C4-2B (cell line): ENCODE measurements at regions not wholly inside any gene's neighbourhood (a gene's known extent, or its start where the extent isn't known, plus 50 kb on each side); places are given as distances from the start of the nearest gene placed in this dataset.

Experiments used
- ZFX ChIP-seq: fragments of 450-650 bp; IDR thresholded peaks from 2 replicates; pipeline ENCODE4 v1.6.1; 2017
- TF ChIP-seq, protein P1 (sequence below): fragments of 450-650 bp; conservative IDR thresholded peaks from 2 replicates; pipeline ENCODE4 v1.5.1; 2017; ENCODE audit warnings: mild to moderate bottlenecking

GRCh38 chr18:41820784-41821183 is 134.2 kb upstream of the PIK3C3 start:
- TF ChIP-seq, protein P1, sequence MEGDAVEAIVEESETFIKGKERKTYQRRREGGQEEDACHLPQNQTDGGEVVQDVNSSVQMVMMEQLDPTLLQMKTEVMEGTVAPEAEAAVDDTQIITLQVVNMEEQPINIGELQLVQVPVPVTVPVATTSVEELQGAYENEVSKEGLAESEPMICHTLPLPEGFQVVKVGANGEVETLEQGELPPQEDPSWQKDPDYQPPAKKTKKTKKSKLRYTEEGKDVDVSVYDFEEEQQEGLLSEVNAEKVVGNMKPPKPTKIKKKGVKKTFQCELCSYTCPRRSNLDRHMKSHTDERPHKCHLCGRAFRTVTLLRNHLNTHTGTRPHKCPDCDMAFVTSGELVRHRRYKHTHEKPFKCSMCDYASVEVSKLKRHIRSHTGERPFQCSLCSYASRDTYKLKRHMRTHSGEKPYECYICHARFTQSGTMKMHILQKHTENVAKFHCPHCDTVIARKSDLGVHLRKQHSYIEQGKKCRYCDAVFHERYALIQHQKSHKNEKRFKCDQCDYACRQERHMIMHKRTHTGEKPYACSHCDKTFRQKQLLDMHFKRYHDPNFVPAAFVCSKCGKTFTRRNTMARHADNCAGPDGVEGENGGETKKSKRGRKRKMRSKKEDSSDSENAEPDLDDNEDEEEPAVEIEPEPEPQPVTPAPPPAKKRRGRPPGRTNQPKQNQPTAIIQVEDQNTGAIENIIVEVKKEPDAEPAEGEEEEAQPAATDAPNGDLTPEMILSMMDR: no peak
- no peak for TF ChIP-seq ZFX
